GM21447 (cell line): ENCODE measurements at regions not wholly inside any gene's neighbourhood (a gene's known extent, or its start where the extent isn't known, plus 50 kb on each side); places are given as distances from the start of the nearest gene placed in this dataset.

Source experiments
- ATAC-seq: cut with Tn5 transposase; IDR thresholded peaks from one replicate; pipeline ENCODE4 v1.9.1; 2021; ENCODE audit not compliant: unreplicated experiment

GRCh38 chr16:64419832-64420231 is 702.0 kb downstream of the CDH11 start:
- no peak for ATAC-seq

GRCh38 chr16:64417711-64418227 is 704.1 kb downstream of the CDH11 start:
- ATAC-seq, result no peak

GRCh38 chr16:64416216-64417005 is 705.5 kb downstream of the CDH11 start:
- ATAC-seq, result no peak

GRCh38 chr16:64412578-64413280 is 709.1 kb downstream of the CDH11 start:
- no peak for ATAC-seq

- no peak for ATAC-seq
Observed at GRCh38 chr16:64410306-64410705, 711.6 kb downstream of the CDH11 start.

- ATAC-seq, result no peak
Observed at GRCh38 chr16:64409783-64410210, 712.1 kb downstream of the CDH11 start.

- ATAC-seq, result no peak
Observed at GRCh38 chr16:64408699-64409098, 713.2 kb downstream of the CDH11 start.

- no peak for ATAC-seq
Observed at GRCh38 chr16:64406770-64407181, 715.1 kb downstream of the CDH11 start.

- ATAC-seq, result no peak
Observed at GRCh38 chr16:64403352-64403751, 718.5 kb downstream of the CDH11 start.

- no peak for ATAC-seq
Observed at GRCh38 chr16:64398793-64399192, 723.1 kb downstream of the CDH11 start.

- ATAC-seq, result no peak
Observed at GRCh38 chr16:64397945-64398508, 723.8 kb downstream of the CDH11 start.

- ATAC-seq, result no peak
Observed at GRCh38 chr16:64397042-64397441, 724.8 kb downstream of the CDH11 start.

- ATAC-seq, result no peak
Observed at GRCh38 chr16:64394061-64394460, 727.8 kb downstream of the CDH11 start.

- no peak for ATAC-seq
Observed at GRCh38 chr16:64392456-64392855, 729.4 kb downstream of the CDH11 start.

- no peak for ATAC-seq
Observed at GRCh38 chr16:64391063-64391600, 730.7 kb downstream of the CDH11 start.

- ATAC-seq, result no peak
Observed at GRCh38 chr16:64390102-64390501, 731.8 kb downstream of the CDH11 start.

GRCh38 chr16:64384636-64385035 is 737.2 kb downstream of the CDH11 start:
- no peak for ATAC-seq

- ATAC-seq, result no peak
Observed at GRCh38 chr16:64381979-64382378, 739.9 kb downstream of the CDH11 start.

- no peak for ATAC-seq
Observed at GRCh38 chr16:64380751-64381150, 741.1 kb downstream of the CDH11 start.

GRCh38 chr16:64375391-64375980 is 746.4 kb downstream of the CDH11 start:
- no peak for ATAC-seq

- ATAC-seq, result no peak
Observed at GRCh38 chr16:64370112-64370511, 751.8 kb downstream of the CDH11 start.
